SH-SY5Y (cell line): ENCODE measurements at regions not wholly inside any gene's neighbourhood (a gene's known extent, or its start where the extent isn't known, plus 50 kb on each side); places are given as distances from the start of the nearest gene placed in this dataset.

Source experiments
- GATA2 ChIP-seq: IDR thresholded peaks from 2 replicates; pipeline ENCODE4 v1.6.1; 2011; ENCODE audit warnings: mild to moderate bottlenecking, low read depth, low read length
- GATA3 ChIP-seq: IDR thresholded peaks from 2 replicates; pipeline ENCODE4 v1.6.1; 2011; ENCODE audit warnings: low read depth, mild to moderate bottlenecking, low read length, moderate library complexity

GRCh38 chr6:78020586-78020985 lies 367.7 kb downstream of the MEI4 start:
- TF ChIP-seq GATA2 (no peak), GATA3 (no peak)
